ENCODE measurements at regions not wholly inside any gene's neighbourhood (a gene's known extent, or its start where the extent isn't known, plus 50 kb on each side); places are given as distances from the start of the nearest gene placed in this dataset.

DNA sequence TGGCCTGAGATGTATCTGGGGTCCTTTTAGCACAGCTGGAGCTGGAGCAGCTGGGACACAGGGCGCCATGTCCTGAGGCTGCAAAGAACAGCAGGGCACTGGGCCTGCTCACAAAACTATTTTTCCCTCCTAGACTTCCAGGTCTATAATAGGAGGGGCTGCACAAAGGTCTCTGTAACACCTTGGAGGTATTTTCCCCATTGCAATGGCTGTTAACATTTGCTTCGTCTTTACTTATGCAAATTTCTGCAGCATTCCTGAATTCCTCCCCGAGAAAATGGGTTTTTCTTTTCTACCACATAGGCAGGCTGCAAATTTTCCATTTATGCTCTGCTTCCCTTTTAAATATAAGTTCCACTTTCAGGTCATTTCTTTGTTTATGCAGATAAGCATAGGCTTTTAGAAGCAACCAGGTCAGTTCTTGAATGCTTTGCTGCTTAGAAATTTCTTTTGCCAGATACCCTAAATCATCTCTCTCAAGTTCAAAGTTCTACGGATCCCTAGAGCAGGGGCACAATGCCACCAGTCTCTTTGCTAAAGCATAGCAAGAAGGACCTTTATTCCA lies 130.8 kb downstream of the PCSK1 start:
- TF ChIP-seq ZNF274 (IDR thresholded peaks at IDR 0.05; ENCODE audit: low read length) (no peak), ZNF274 (tag by site-specific recombination; IDR thresholded peaks at IDR 0.05; ENCODE audit: borderline replicate concordance) (no peak), ZNF266 (tag by site-specific recombination; IDR thresholded peaks at IDR 0.05; ENCODE audit: low read depth) (no peak), ZNF24 (tag by site-specific recombination; IDR thresholded peaks at IDR 0.05) (no peak), ZNF184 (tag by site-specific recombination; IDR thresholded peaks at IDR 0.05) (no peak), RBAK (tag by site-specific recombination; IDR thresholded peaks at IDR 0.05) (no peak), YY1 (tag by site-specific recombination; IDR thresholded peaks at IDR 0.05) (no peak), ZNF146 (tag by site-specific recombination; IDR thresholded peaks at IDR 0.05) (no peak)
- TF ChIP-seq, protein P1, sequence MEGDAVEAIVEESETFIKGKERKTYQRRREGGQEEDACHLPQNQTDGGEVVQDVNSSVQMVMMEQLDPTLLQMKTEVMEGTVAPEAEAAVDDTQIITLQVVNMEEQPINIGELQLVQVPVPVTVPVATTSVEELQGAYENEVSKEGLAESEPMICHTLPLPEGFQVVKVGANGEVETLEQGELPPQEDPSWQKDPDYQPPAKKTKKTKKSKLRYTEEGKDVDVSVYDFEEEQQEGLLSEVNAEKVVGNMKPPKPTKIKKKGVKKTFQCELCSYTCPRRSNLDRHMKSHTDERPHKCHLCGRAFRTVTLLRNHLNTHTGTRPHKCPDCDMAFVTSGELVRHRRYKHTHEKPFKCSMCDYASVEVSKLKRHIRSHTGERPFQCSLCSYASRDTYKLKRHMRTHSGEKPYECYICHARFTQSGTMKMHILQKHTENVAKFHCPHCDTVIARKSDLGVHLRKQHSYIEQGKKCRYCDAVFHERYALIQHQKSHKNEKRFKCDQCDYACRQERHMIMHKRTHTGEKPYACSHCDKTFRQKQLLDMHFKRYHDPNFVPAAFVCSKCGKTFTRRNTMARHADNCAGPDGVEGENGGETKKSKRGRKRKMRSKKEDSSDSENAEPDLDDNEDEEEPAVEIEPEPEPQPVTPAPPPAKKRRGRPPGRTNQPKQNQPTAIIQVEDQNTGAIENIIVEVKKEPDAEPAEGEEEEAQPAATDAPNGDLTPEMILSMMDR (tag by site-specific recombination; IDR thresholded peaks at IDR 0.05), result no peak
- TF ChIP-seq, protein P2, sequence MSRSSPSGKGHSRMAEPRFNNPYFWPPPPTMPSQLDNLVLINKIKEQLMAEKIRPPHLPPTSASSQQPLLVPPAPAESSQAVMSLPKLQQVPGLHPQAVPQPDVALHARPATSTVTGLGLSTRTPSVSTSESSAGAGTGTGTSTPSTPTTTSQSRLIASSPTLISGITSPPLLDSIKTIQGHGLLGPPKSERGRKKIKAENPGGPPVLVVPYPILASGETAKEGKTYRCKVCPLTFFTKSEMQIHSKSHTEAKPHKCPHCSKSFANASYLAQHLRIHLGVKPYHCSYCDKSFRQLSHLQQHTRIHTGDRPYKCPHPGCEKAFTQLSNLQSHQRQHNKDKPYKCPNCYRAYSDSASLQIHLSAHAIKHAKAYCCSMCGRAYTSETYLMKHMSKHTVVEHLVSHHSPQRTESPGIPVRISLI (tag by site-specific recombination; IDR thresholded peaks at IDR 0.05), result no peak
- TF ChIP-seq, protein P3, sequence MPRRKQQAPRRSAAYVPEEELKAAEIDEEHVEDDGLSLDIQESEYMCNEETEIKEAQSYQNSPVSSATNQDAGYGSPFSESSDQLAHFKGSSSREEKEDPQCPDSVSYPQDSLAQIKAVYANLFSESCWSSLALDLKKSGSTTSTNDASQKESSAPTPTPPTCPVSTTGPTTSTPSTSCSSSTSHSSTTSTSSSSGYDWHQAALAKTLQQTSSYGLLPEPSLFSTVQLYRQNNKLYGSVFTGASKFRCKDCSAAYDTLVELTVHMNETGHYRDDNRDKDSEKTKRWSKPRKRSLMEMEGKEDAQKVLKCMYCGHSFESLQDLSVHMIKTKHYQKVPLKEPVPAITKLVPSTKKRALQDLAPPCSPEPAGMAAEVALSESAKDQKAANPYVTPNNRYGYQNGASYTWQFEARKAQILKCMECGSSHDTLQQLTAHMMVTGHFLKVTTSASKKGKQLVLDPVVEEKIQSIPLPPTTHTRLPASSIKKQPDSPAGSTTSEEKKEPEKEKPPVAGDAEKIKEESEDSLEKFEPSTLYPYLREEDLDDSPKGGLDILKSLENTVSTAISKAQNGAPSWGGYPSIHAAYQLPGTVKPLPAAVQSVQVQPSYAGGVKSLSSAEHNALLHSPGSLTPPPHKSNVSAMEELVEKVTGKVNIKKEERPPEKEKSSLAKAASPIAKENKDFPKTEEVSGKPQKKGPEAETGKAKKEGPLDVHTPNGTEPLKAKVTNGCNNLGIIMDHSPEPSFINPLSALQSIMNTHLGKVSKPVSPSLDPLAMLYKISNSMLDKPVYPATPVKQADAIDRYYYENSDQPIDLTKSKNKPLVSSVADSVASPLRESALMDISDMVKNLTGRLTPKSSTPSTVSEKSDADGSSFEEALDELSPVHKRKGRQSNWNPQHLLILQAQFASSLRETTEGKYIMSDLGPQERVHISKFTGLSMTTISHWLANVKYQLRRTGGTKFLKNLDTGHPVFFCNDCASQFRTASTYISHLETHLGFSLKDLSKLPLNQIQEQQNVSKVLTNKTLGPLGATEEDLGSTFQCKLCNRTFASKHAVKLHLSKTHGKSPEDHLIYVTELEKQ (tag by site-specific recombination; IDR thresholded peaks at IDR 0.05; ENCODE audit: borderline replicate concordance), result no peak
